ENCODE measurements at regions not wholly inside any gene's neighbourhood (a gene's known extent, or its start where the extent isn't known, plus 50 kb on each side); places are given as distances from the start of the nearest gene placed in this dataset.

- Histone ChIP-seq H3K27me3 (ENCODE audit: low read length) (no peaks in the 10 kb centered on the region), H3K79me2 (ENCODE audit: insufficient read depth, low read length) (no peaks in the 10 kb centered on the region), H3K9me3 (ENCODE audit: insufficient read depth, low read length) (no peaks in the 10 kb centered on the region), H3K27ac (ENCODE audit: low read depth, low read length) (no peak overlapping the region), H3K9ac (ENCODE audit: low read length) (no peak overlapping the region), H4K20me1 (ENCODE audit: low read depth, low read length) (no peaks in the 10 kb centered on the region), H2AFZ (ENCODE audit: low read depth, low read length, severe bottlenecking) (no peak overlapping the region), H3K4me2 (ENCODE audit: low read depth, low read length, poor library complexity, severe bottlenecking) (no peak overlapping the region), H3K36me3 (ENCODE audit: low read length) (no peaks in the 10 kb centered on the region), H3K9me2 (replicated peaks; ENCODE audit: insufficient read depth, low read length) (no peaks in the 10 kb centered on the region), H3F3A (ENCODE audit: insufficient read depth) (no peaks in the 10 kb centered on the region), H3K4me3 (ENCODE audit: insufficient read depth, low read length, poor library complexity, severe bottlenecking) (no peak overlapping the region)
- TF ChIP-seq EZH2phosphoT487 (conservative IDR thresholded peaks at IDR 0.05; ENCODE audit: low read length): no peak
- no peak for TF ChIP-seq CTCF (IDR thresholded peaks at IDR 0.05; ENCODE audit: insufficient read depth, low read length, poor library complexity, severe bottlenecking)
These were observed 888.1 kb downstream of the PDCD6IP start for GRCh38 chr3:34686541-34686940.

GRCh38 chr3:34687671-34688070, 889.2 kb downstream of the PDCD6IP start:
- Histone ChIP-seq H3K9ac (ENCODE audit: low read length) (no peak overlapping the region), H3K9me2 (replicated peaks; ENCODE audit: insufficient read depth, low read length) (no peaks in the 10 kb centered on the region), H3K36me3 (ENCODE audit: low read length) (no peaks in the 10 kb centered on the region), H3K27me3 (ENCODE audit: low read length) (no peaks in the 10 kb centered on the region), H2AFZ (ENCODE audit: low read depth, low read length, severe bottlenecking) (no peak overlapping the region), H3K79me2 (ENCODE audit: insufficient read depth, low read length) (no peaks in the 10 kb centered on the region), H3F3A (ENCODE audit: insufficient read depth) (no peaks in the 10 kb centered on the region), H3K4me3 (ENCODE audit: insufficient read depth, low read length, poor library complexity, severe bottlenecking) (no peak overlapping the region), H3K9me3 (ENCODE audit: insufficient read depth, low read length) (no peaks in the 10 kb centered on the region), H4K20me1 (ENCODE audit: low read depth, low read length) (no peaks in the 10 kb centered on the region), H3K27ac (ENCODE audit: low read depth, low read length) (no peak overlapping the region), H3K4me2 (ENCODE audit: low read depth, low read length, poor library complexity, severe bottlenecking) (no peak overlapping the region)
- TF ChIP-seq CTCF (IDR thresholded peaks at IDR 0.05; ENCODE audit: insufficient read depth, low read length, poor library complexity, severe bottlenecking) (no peak), EZH2phosphoT487 (conservative IDR thresholded peaks at IDR 0.05; ENCODE audit: low read length) (no peak)

- H3K27me3 ChIP-seq (ENCODE audit: low read length): no peaks in the 10 kb centered on the region
- H3K36me3 ChIP-seq (ENCODE audit: low read length): no peaks in the 10 kb centered on the region
- H3K4me3 ChIP-seq (ENCODE audit: insufficient read depth, low read length, poor library complexity, severe bottlenecking): no peak overlapping the region
- TF ChIP-seq EZH2phosphoT487 (conservative IDR thresholded peaks at IDR 0.05; ENCODE audit: low read length): no peak
- no peak for TF ChIP-seq CTCF (IDR thresholded peaks at IDR 0.05; ENCODE audit: insufficient read depth, low read length, poor library complexity, severe bottlenecking)
- no peak overlapping the region for H3K9ac ChIP-seq (ENCODE audit: low read length)
- H3K9me3 ChIP-seq (ENCODE audit: insufficient read depth, low read length): peaks cover 10% of the 10 kb centered on the region; the same call in 1 of the 2 replicates
- H3K79me2 ChIP-seq (ENCODE audit: insufficient read depth, low read length): no peaks in the 10 kb centered on the region
- no peak overlapping the region for H3K4me2 ChIP-seq (ENCODE audit: low read depth, low read length, poor library complexity, severe bottlenecking)
- H3K9me2 ChIP-seq (replicated peaks; ENCODE audit: insufficient read depth, low read length): no peaks in the 10 kb centered on the region
- H3K27ac ChIP-seq (ENCODE audit: low read depth, low read length): no peak overlapping the region
- no peaks in the 10 kb centered on the region for H4K20me1 ChIP-seq (ENCODE audit: low read depth, low read length)
- no peaks in the 10 kb centered on the region for H3F3A ChIP-seq (ENCODE audit: insufficient read depth)
- H2AFZ ChIP-seq (ENCODE audit: low read depth, low read length, severe bottlenecking): no peak overlapping the region
These were observed 898.4 kb downstream of the PDCD6IP start for GRCh38 chr3:34696831-34697230.
